ENCODE measurements at regions not wholly inside any gene's neighbourhood (a gene's known extent, or its start where the extent isn't known, plus 50 kb on each side); places are given as distances from the start of the nearest gene placed in this dataset.

- TF ChIP-seq YY1 (IDR thresholded peaks at IDR 0.05; ENCODE audit: insufficient read depth, insufficient read length) = no peak
- TF ChIP-seq ZNF274 (IDR thresholded peaks at IDR 0.05; ENCODE audit: low read depth, low read length) = no peak
Measured at GRCh38 chr5:86884608-86885007, 266.9 kb downstream of the COX7C start.

Measured in NT2/D1 (cell line).